Type B pancreatic cell (in vitro differentiated cells): ENCODE measurements at regions not wholly inside any gene's neighbourhood (a gene's known extent, or its start where the extent isn't known, plus 50 kb on each side); places are given as distances from the start of the nearest gene placed in this dataset.

ENCODE experiments used
- DNase-seq: peaks from one replicate; pipeline ENCODE4 v3.0.0; 2021; ENCODE audit warnings: mixed read lengths; ENCODE audit not compliant: unreplicated experiment; ENCODE audit errors: extremely low spot score
- H3K27ac Mint-ChIP-seq: 2 replicates; pipeline ENCODE4 v1.8.0; 2021; ENCODE audit warnings: mild to moderate bottlenecking, mixed read lengths
- H3K27me3 Mint-ChIP-seq: 2 replicates; pipeline ENCODE4 v1.8.0; 2021; ENCODE audit warnings: mixed read lengths
- H3K36me3 Mint-ChIP-seq: 2 replicates; pipeline ENCODE4 v1.8.0; 2021; ENCODE audit warnings: mixed read lengths
- H3K4me1 Mint-ChIP-seq: one replicate; pipeline ENCODE4 v1.8.0; 2021; ENCODE audit warnings: mixed read lengths; ENCODE audit not compliant: unreplicated experiment
- H3K4me3 Mint-ChIP-seq: 2 replicates; pipeline ENCODE4 v1.8.0; 2021; ENCODE audit warnings: mild to moderate bottlenecking, mixed read lengths
- H3K9me3 Mint-ChIP-seq: 2 replicates; pipeline ENCODE4 v1.8.0; 2021; ENCODE audit warnings: mixed read lengths
- CTCF ChIP-seq: fragments of 200-600 bp; sonication (generic); conservative IDR thresholded peaks from 2 replicates; pipeline ENCODE4 v1.5.0; 2021; ENCODE audit warnings: antibody characterized with exemption, mild to moderate bottlenecking

- Mint-ChIP-seq H3K36me3 (peaks cover 4% of the 10 kb centered on the region), H3K4me3 (no peak overlapping the region)
- no peak for DNase-seq
Observed at GRCh38 chr9:82147798-82148425, 159.3 kb downstream of the SPATA31D1 start.

GRCh38 chr9:82148426-82148810, 159.8 kb downstream of the SPATA31D1 start:
- Mint-ChIP-seq H3K27me3 (no peaks in the 10 kb centered on the region), H3K9me3 (no peaks in the 10 kb centered on the region), H3K4me3 (peak overlapping the region; percentile 11), H3K36me3 (peaks cover 4% of the 10 kb centered on the region), H3K27ac (no peak overlapping the region), H3K4me1 (peaks cover 47% of the 10 kb centered on the region)
- no peak for TF ChIP-seq CTCF
- DNase-seq, result no peak

More at GRCh38 chr9:82147798-82148425, 159.3 kb downstream of the SPATA31D1 start:
- Mint-ChIP-seq H3K27me3 (no peaks in the 10 kb centered on the region), H3K9me3 (no peaks in the 10 kb centered on the region), H3K27ac (no peak overlapping the region), H3K4me1 (peaks cover 47% of the 10 kb centered on the region)
- TF ChIP-seq CTCF, result no peak

GRCh38 chr9:82148901-82149461, 160.4 kb downstream of the SPATA31D1 start:
- no peak overlapping the region for H3K27ac Mint-ChIP-seq
- H3K4me1 Mint-ChIP-seq, result peaks cover 47% of the 10 kb centered on the region
- H3K9me3 Mint-ChIP-seq, result no peaks in the 10 kb centered on the region
- peak overlapping the region; percentile 11 for H3K4me3 Mint-ChIP-seq
- no peaks in the 10 kb centered on the region for H3K27me3 Mint-ChIP-seq
- no peak for TF ChIP-seq CTCF
- no peak for DNase-seq
- peaks cover 4% of the 10 kb centered on the region for H3K36me3 Mint-ChIP-seq

GRCh38 chr9:82149501-82149946, 161.0 kb downstream of the SPATA31D1 start:
- DNase-seq, result no peak
- Mint-ChIP-seq H3K4me1 (peaks cover 47% of the 10 kb centered on the region), H3K4me3 (no peak overlapping the region), H3K9me3 (no peaks in the 10 kb centered on the region), H3K36me3 (peaks cover 4% of the 10 kb centered on the region), H3K27me3 (no peaks in the 10 kb centered on the region), H3K27ac (no peak overlapping the region)
- TF ChIP-seq CTCF, result no peak

- H3K9me3 Mint-ChIP-seq, result no peaks in the 10 kb centered on the region
- no peak overlapping the region for H3K4me3 Mint-ChIP-seq
- H3K4me1 Mint-ChIP-seq, result peaks cover 49% of the 10 kb centered on the region
- no peak overlapping the region for H3K27ac Mint-ChIP-seq
- TF ChIP-seq CTCF, result no peak
- no peak for DNase-seq
- no peaks in the 10 kb centered on the region for H3K36me3 Mint-ChIP-seq
- H3K27me3 Mint-ChIP-seq, result no peaks in the 10 kb centered on the region
Observed at GRCh38 chr9:82152181-82152580, 163.6 kb downstream of the SPATA31D1 start.
